Neural cell (in vitro differentiated cells): ENCODE measurements at regions not wholly inside any gene's neighbourhood (a gene's known extent, or its start where the extent isn't known, plus 50 kb on each side); places are given as distances from the start of the nearest gene placed in this dataset.

Experiments used
- H2AFZ ChIP-seq: fragments of 200-600, 300-800 bp; sonication (generic), shearing (Covaris generic); 2 replicates; pipeline ENCODE4 v1.6.0; 2014; ENCODE audit warnings: low read depth, mild to moderate bottlenecking, antibody characterized with exemption, low read length, moderate library complexity
- H3F3A ChIP-seq: fragments of 200-600 bp; shearing (Covaris generic); 2 replicates; pipeline ENCODE4 v1.6.1; 2016; ENCODE audit warnings: mild to moderate bottlenecking, moderate library complexity, mixed read lengths, antibody characterized with exemption, low read length; ENCODE audit not compliant: insufficient read depth, poor library complexity, severe bottlenecking
- H3K27ac ChIP-seq: fragments of 200-600, 300-800 bp; sonication (generic), shearing (Covaris generic); 2 replicates; pipeline ENCODE4 v1.5.1; 2014; ENCODE audit warnings: mild to moderate bottlenecking, low read length, moderate library complexity
- H3K27me3 ChIP-seq: fragments of 300-800, 200-600 bp; sonication (generic), shearing (Covaris generic); 2 replicates; pipeline ENCODE4 v1.6.0; 2014; ENCODE audit warnings: mild to moderate bottlenecking, low read depth, low read length, moderate library complexity; ENCODE audit not compliant: insufficient read depth
- H3K36me3 ChIP-seq: fragments of 300-800, 200-600 bp; sonication (generic), shearing (Covaris generic); 2 replicates; pipeline ENCODE4 v1.5.1; 2014; ENCODE audit warnings: mild to moderate bottlenecking, antibody characterized with exemption, low read length, moderate library complexity; ENCODE audit not compliant: insufficient read depth
- H3K4me2 ChIP-seq: fragments of 300-800, 200-600 bp; sonication (generic), shearing (Covaris generic); 2 replicates; pipeline ENCODE4 v1.6.0; 2014; ENCODE audit warnings: mild to moderate bottlenecking, low read length
- H3K4me3 ChIP-seq: fragments of 300-800, 200-600 bp; sonication (generic), shearing (Covaris generic); 2 replicates; pipeline ENCODE4 v1.5.1; 2014; ENCODE audit warnings: mild to moderate bottlenecking, low read length, moderate library complexity
- H3K79me2 ChIP-seq: fragments of 200-600 bp; shearing (Covaris generic); replicated peaks from 2 replicates; pipeline ENCODE4 v1.6.0; 2014; ENCODE audit warnings: mild to moderate bottlenecking, low read length, moderate library complexity; ENCODE audit not compliant: insufficient read depth
- H3K9ac ChIP-seq: fragments of 300-800, 200-600 bp; sonication (generic), shearing (Covaris generic); 2 replicates; pipeline ENCODE4 v1.6.1; 2016; ENCODE audit warnings: mild to moderate bottlenecking, low read length, mixed read lengths
- H3K9me2 ChIP-seq: fragments of 200-600 bp; shearing (Covaris generic); 2 replicates; pipeline ENCODE4 v1.6.1; 2016; ENCODE audit warnings: mild to moderate bottlenecking, low read length, mixed read lengths; ENCODE audit not compliant: insufficient read depth
- H3K9me3 ChIP-seq: fragments of 200-600, 300-800 bp; sonication (generic), shearing (Covaris generic); 2 replicates; pipeline ENCODE4 v1.6.1; 2016; ENCODE audit warnings: mild to moderate bottlenecking, mixed run types, low read length, moderate library complexity, mixed read lengths
- H4K20me1 ChIP-seq: fragments of 200-600 bp; shearing (Covaris generic); 2 replicates; pipeline ENCODE4 v1.6.1; 2016; ENCODE audit warnings: mild to moderate bottlenecking, mixed run types; ENCODE audit not compliant: insufficient read depth
- CTCF ChIP-seq: fragments of 450-650 bp; IDR thresholded peaks from 2 replicates; pipeline ENCODE4 v1.5.1; 2014; ENCODE audit warnings: antibody characterized with exemption, mild to moderate bottlenecking, moderate library complexity; ENCODE audit not compliant: poor library complexity, severe bottlenecking
- EP300 ChIP-seq: fragments of 450-650 bp; conservative IDR thresholded peaks from 2 replicates; pipeline ENCODE4 v1.6.1; 2014; ENCODE audit warnings: antibody characterized with exemption, mild to moderate bottlenecking, moderate library complexity; ENCODE audit not compliant: poor library complexity, severe bottlenecking
- EZH2 ChIP-seq: fragments of 200-600, 300-800 bp; shearing (Covaris generic), sonication (generic); IDR thresholded peaks from 2 replicates; pipeline ENCODE4 v1.6.1; 2014; ENCODE audit warnings: antibody characterized with exemption, low read length, borderline replicate concordance, mild to moderate bottlenecking; ENCODE audit not compliant: insufficient read depth, poor library complexity, severe bottlenecking
- MXI1 ChIP-seq: fragments of 450-650 bp; conservative IDR thresholded peaks from 2 replicates; pipeline ENCODE4 v1.6.1; 2014; ENCODE audit warnings: antibody characterized with exemption, mild to moderate bottlenecking; ENCODE audit not compliant: poor library complexity, severe bottlenecking
- POLR2AphosphoS5 ChIP-seq: IDR thresholded peaks from 2 replicates; pipeline ENCODE4 v1.6.1; 2012
- RAD21 ChIP-seq: fragments of 450-650 bp; conservative IDR thresholded peaks from 2 replicates; pipeline ENCODE4 v1.6.1; 2014; ENCODE audit warnings: antibody characterized with exemption, mild to moderate bottlenecking, moderate library complexity
- SMC3 ChIP-seq: fragments of 450-650 bp; conservative IDR thresholded peaks from 2 replicates; pipeline ENCODE4 v1.6.1; 2014; ENCODE audit warnings: antibody characterized with exemption, mild to moderate bottlenecking, moderate library complexity; ENCODE audit not compliant: poor library complexity
- TAF1 ChIP-seq: IDR thresholded peaks from 2 replicates; pipeline ENCODE4 v1.6.1; 2012; ENCODE audit warnings: low read depth
- TF ChIP-seq, protein P1 (sequence below): IDR thresholded peaks from 2 replicates; pipeline ENCODE4 v1.6.1; 2012; ENCODE audit warnings: borderline replicate concordance

- Histone ChIP-seq H3K79me2 (no peaks in the 10 kb centered on the region), H3K9ac (no peak overlapping the region), H3K36me3 (no peaks in the 10 kb centered on the region), H3K9me3 (no peaks in the 10 kb centered on the region), H3F3A (no peaks in the 10 kb centered on the region), H3K27ac (no peak overlapping the region), H3K9me2 (no peaks in the 10 kb centered on the region), H3K27me3 (no peaks in the 10 kb centered on the region), H3K4me3 (no peak overlapping the region), H3K4me2 (no peak overlapping the region), H4K20me1 (no peaks in the 10 kb centered on the region), H2AFZ (no peak overlapping the region)
- no peak for TF ChIP-seq MXI1
- TF ChIP-seq SMC3 = no peak
- no peak for TF ChIP-seq RAD21
- TF ChIP-seq EZH2 = no peak
Measured at GRCh38 chr16:22645868-22646267, 135.2 kb downstream of the NPIPB5 start.

GRCh38 chr16:22646948-22647556, 136.4 kb downstream of the NPIPB5 start:
- Histone ChIP-seq H3K27me3 (no peaks in the 10 kb centered on the region), H3F3A (no peaks in the 10 kb centered on the region), H3K9me3 (no peaks in the 10 kb centered on the region), H3K27ac (no peak overlapping the region), H4K20me1 (no peaks in the 10 kb centered on the region), H3K9ac (no peak overlapping the region), H3K9me2 (no peaks in the 10 kb centered on the region), H3K36me3 (no peaks in the 10 kb centered on the region), H3K4me2 (no peak overlapping the region), H3K4me3 (no peak overlapping the region), H2AFZ (no peak overlapping the region), H3K79me2 (no peaks in the 10 kb centered on the region)
- TF ChIP-seq CTCF (no peak), EP300 (no peak), MXI1 (no peak), POLR2AphosphoS5 (no peak), TAF1 (no peak), SMC3 (no peak), RAD21 (no peak)
- TF ChIP-seq, protein P1, sequence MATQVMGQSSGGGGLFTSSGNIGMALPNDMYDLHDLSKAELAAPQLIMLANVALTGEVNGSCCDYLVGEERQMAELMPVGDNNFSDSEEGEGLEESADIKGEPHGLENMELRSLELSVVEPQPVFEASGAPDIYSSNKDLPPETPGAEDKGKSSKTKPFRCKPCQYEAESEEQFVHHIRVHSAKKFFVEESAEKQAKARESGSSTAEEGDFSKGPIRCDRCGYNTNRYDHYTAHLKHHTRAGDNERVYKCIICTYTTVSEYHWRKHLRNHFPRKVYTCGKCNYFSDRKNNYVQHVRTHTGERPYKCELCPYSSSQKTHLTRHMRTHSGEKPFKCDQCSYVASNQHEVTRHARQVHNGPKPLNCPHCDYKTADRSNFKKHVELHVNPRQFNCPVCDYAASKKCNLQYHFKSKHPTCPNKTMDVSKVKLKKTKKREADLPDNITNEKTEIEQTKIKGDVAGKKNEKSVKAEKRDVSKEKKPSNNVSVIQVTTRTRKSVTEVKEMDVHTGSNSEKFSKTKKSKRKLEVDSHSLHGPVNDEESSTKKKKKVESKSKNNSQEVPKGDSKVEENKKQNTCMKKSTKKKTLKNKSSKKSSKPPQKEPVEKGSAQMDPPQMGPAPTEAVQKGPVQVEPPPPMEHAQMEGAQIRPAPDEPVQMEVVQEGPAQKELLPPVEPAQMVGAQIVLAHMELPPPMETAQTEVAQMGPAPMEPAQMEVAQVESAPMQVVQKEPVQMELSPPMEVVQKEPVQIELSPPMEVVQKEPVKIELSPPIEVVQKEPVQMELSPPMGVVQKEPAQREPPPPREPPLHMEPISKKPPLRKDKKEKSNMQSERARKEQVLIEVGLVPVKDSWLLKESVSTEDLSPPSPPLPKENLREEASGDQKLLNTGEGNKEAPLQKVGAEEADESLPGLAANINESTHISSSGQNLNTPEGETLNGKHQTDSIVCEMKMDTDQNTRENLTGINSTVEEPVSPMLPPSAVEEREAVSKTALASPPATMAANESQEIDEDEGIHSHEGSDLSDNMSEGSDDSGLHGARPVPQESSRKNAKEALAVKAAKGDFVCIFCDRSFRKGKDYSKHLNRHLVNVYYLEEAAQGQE = no peak

DNA sequence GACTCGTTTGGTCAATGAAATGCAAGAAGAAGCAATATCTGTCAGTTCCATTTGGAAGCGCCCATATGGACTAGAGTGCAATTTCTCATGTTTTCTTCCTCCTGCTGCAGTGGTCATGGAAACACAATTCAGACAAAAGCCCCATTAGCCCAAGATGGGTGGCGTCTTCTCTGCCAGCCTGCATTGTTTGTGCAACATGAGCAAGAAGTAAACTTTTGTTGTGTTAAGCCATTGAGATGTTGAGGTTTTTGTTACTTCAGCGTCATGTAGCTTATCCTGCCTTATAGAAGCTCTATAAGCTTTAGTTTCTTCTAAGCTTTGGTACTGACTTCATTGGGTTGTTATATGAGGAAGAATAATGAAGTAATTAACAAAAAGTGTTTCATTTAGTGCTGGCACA, 137.4 kb downstream of the NPIPB5 start:
- Histone ChIP-seq H2AFZ (no peak overlapping the region), H3K4me2 (no peak overlapping the region), H3K9ac (no peak overlapping the region), H3K36me3 (no peaks in the 10 kb centered on the region), H3K27ac (no peak overlapping the region), H3K4me3 (no peak overlapping the region), H3K9me2 (no peaks in the 10 kb centered on the region), H3K9me3 (no peaks in the 10 kb centered on the region), H3K79me2 (no peaks in the 10 kb centered on the region), H4K20me1 (no peaks in the 10 kb centered on the region), H3F3A (no peaks in the 10 kb centered on the region), H3K27me3 (no peaks in the 10 kb centered on the region)
- TF ChIP-seq, protein P1 = no peak
- no peak for TF ChIP-seq EP300
- no peak for TF ChIP-seq RAD21
- no peak for TF ChIP-seq TAF1
- no peak for TF ChIP-seq SMC3
- TF ChIP-seq POLR2AphosphoS5 = no peak
- TF ChIP-seq CTCF = no peak
- no peak for TF ChIP-seq MXI1
- TF ChIP-seq EZH2 = no peak
